ENCODE measurements at regions not wholly inside any gene's neighbourhood (a gene's known extent, or its start where the extent isn't known, plus 50 kb on each side); places are given as distances from the start of the nearest gene placed in this dataset.

- TF ChIP-seq CTCF (IDR thresholded peaks at IDR 0.05; ENCODE audit: low read length), result no peak
- no peak for TF ChIP-seq EZH2 (optimal IDR thresholded peaks at IDR 0.05; ENCODE audit: low read depth, low read length)
- no peak for TF ChIP-seq EZH2phosphoT487 (IDR thresholded peaks at IDR 0.05; ENCODE audit: low read length)
Observed at GRCh38 chr16:86949116-86949515, 368.1 kb downstream of the C16orf95 start.
